Renal cortical epithelial cell (primary cell): ENCODE measurements at regions not wholly inside any gene's neighbourhood (a gene's known extent, or its start where the extent isn't known, plus 50 kb on each side); places are given as distances from the start of the nearest gene placed in this dataset.

Experiments used
- DNase-seq: peaks from one replicate; pipeline ENCODE4 v3.0.0-alpha.2; 2011; ENCODE audit warnings: low read depth

GRCh38 chr4:58205446-58206235 lies 1095.5 kb upstream of the IGFBP7 start:
- no peak for DNase-seq

- no peak for DNase-seq
Observed at GRCh38 chr4:58192217-58192616, 1082.0 kb upstream of the IGFBP7 start.

GRCh38 chr4:58191109-58191508 lies 1080.9 kb upstream of the IGFBP7 start:
- DNase-seq = no peak

DNA sequence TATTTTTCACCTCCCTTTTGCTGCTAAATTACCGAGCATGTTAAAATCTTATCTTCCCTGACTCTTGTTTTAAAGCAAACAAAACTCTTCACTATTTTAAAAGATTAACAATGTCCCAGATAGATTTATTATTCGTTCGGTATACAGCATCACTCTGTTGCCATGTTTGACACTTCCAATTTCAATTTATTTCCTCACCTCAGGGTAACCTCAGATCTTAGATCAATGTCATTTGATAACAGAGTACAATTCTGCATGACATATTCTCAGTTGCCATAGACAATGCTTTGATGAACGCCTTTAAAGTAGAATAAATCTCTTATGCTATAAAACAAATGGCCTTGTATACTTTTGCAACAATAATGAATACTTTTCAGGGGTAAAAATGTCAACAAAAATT lies 1078.1 kb upstream of the IGFBP7 start:
- DNase-seq = no peak

GRCh38 chr4:58175024-58175423 lies 1064.8 kb upstream of the IGFBP7 start:
- no peak for DNase-seq

DNA sequence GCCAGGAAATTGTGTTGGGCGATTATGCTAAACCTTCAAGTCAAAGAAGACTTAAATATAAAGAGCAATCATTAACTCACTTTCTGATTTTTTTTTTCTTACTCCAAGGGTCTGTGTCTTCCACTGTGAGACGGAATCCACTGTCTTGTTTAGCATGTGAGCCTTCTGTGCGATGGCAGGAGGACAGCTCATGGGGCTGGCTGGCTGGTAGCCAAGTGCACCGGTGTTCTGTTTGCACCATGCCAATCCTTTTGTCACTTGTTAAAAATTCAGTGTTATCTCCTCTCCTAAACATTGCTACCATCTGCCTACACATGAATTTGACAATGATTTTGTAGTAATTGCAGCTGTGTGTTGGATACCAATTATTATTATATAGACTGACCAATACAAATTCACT lies 1056.3 kb upstream of the IGFBP7 start:
- no peak for DNase-seq

GRCh38 chr4:58163156-58163555 lies 1053.0 kb upstream of the IGFBP7 start:
- DNase-seq = peak; percentile 5

GRCh38 chr4:58149404-58150085 lies 1039.4 kb upstream of the IGFBP7 start:
- no peak for DNase-seq

DNA sequence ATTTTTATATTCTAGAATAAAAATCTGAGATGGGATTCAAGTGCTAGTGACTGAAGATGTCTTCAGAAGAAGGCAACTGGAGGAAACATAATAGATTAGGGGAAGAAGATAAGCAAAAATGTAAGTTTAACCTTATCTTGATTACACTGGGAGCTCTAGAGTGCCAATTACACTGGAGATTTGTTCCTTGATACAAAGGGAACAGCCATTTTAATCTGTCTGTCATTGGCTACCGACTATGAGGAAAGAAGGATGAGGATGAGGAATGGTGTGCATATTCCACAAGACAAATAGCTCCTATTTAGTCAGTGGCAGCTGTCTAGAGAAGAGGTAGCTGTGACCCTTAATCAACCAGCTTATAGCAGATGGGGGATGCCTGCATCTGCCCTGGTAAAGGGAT lies 1034.5 kb upstream of the IGFBP7 start:
- no peak for DNase-seq

- DNase-seq = no peak
Observed at GRCh38 chr4:58138786-58139668, 1028.8 kb upstream of the IGFBP7 start.

- no peak for DNase-seq
Observed at GRCh38 chr4:58136604-58137003, 1026.4 kb upstream of the IGFBP7 start.

- DNase-seq = no peak
Observed at GRCh38 chr4:58127680-58128079, 1017.5 kb upstream of the IGFBP7 start.

DNA sequence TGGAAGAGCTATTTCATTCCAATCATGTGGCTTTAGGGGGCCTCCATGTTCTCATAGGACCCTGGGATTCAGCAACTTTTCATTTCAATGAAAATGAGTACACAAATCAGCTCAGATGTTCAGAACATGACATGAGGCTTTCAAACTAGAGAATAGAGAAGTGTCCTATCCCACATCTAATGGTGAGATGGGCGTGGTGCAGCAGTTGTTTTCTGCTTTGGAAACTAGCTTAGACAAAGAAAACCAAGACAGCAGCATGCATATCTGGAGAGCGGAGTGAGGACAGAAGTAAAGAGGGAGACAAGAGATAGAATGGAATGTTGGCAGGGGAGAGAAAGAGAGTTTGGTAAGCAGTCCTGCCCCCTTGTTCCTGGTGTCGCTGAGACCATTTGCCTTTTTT lies 1009.1 kb upstream of the IGFBP7 start:
- DNase-seq = no peak

DNA sequence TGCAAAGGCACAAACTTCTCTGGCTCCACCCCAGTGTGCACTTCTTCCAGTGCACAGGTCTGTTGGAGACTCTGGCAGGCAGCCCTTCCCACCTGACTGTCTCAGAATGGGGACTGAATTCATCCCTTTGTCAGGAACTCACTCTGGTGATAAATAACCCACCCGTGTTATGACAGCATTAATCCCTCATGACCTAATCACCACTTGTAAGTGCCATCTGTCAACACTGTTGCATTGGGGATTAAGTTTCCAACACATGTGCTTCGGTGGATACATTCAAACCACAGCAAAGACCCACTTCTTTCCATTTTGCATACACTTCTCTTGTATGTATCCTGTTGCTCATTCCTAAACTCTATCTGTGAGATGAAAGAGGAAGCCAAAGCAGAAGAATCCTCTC lies 1002.9 kb upstream of the IGFBP7 start:
- no peak for DNase-seq

- DNase-seq = no peak
Observed at GRCh38 chr4:58111818-58112217, 1001.6 kb upstream of the IGFBP7 start.

DNA sequence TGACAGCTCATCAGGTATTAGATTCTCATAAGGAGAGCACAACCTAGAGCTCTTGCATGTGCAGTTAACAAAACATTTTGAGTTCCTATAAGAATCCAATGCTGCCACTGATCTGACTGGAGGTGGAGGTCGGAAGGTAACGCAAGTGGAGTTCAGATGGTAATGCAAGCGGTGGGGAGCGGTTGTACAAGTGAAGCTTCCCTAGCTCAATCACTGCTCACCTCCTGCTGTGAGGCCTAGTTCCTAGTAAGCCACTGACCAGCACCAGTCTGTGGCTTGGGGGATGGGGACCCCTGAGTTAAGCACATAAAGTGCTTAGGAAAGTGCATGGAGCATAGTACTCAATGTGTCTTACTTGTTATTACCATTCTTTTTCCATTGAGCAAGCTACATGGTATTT lies 983.2 kb upstream of the IGFBP7 start:
- DNase-seq = no peak

DNA sequence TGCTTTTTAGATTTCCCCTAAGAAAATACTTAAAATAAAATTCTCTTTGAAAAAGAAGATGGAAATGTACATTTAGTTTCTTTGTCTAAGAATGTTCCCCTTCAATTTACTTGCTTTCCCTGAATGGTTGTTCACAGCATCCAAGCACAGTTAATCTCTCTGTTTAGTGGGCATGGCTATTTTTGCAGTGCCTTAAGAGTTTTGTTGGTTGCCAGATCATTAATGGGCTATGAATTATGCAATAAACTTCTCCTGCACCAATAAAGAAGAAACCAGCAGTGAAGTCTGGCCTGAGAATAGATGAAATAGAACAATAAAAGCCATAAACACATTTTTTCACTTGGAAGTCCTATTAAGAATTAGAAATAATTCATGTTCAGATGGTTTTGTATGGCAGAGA lies 980.4 kb upstream of the IGFBP7 start:
- no peak for DNase-seq

GRCh38 chr4:58081356-58081755 lies 971.2 kb upstream of the IGFBP7 start:
- no peak for DNase-seq

GRCh38 chr4:58075724-58076123 lies 965.5 kb upstream of the IGFBP7 start:
- DNase-seq = no peak

GRCh38 chr4:58074382-58074781 lies 964.2 kb upstream of the IGFBP7 start:
- DNase-seq = no peak

GRCh38 chr4:58070726-58071125 lies 960.5 kb upstream of the IGFBP7 start:
- DNase-seq = no peak

DNA sequence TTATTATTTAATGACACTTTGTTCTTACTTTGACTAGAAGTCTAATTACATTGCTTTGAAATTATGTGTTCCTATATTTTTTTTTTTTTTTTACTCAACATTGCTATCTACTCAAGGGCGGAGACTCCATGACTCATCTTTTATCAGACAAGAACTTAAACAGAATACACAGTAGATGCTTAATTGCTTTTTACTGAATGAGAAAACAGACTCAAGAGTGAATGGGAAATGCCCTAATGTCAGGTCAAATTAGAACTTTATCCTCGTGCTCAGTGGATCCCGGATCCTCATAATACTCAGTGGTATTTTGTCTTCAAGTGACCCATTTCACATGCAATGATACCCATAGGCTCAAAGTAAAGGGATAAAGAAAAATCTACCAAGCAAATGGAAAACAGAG lies 954.5 kb upstream of the IGFBP7 start:
- no peak for DNase-seq
